ENCODE measurements at regions not wholly inside any gene's neighbourhood (a gene's known extent, or its start where the extent isn't known, plus 50 kb on each side); places are given as distances from the start of the nearest gene placed in this dataset.

GRCh38 chr13:71924931-71925330 is 57.9 kb upstream of the DACH1 start:
- DNase-seq, result no peak

DNA sequence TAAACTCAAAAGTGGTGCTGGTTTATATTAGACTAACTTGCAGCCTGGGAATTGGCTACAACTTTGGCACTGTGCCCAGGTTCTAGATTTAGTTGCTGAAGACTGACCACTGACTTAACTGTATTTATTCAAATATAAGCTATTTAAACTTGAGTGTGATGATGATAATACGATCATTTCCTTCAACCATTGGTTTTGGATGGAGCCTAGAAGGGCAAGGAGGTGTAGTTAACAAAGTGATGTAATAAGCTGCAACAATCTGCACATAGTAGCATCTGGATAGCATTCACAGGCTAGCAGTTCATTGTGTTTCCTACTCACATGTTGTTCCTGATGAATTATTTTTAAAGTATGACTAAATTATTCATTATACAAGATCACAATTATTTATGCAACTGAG is 55.2 kb upstream of the DACH1 start:
- DNase-seq, result no peak
